HFF-Myc (cell line): ENCODE measurements at regions not wholly inside any gene's neighbourhood (a gene's known extent, or its start where the extent isn't known, plus 50 kb on each side); places are given as distances from the start of the nearest gene placed in this dataset.

Experiments
- DNase-seq: peaks from one replicate; pipeline ENCODE4 v3.0.0-alpha.2; 2011; ENCODE audit warnings: low read depth; ENCODE audit errors: extremely low read depth
- H3K4me3 ChIP-seq: replicated peaks from 2 replicates; pipeline ENCODE4 v1.5.1; 2011; ENCODE audit warnings: low read depth, mild to moderate bottlenecking, control low read depth, low read length
- TF ChIP-seq, protein P1 (sequence below): IDR thresholded peaks from 2 replicates; pipeline ENCODE4 v1.5.1; 2012; ENCODE audit warnings: mild to moderate bottlenecking, low read depth, low read length, control low read depth; ENCODE audit errors: missing control alignments

DNA sequence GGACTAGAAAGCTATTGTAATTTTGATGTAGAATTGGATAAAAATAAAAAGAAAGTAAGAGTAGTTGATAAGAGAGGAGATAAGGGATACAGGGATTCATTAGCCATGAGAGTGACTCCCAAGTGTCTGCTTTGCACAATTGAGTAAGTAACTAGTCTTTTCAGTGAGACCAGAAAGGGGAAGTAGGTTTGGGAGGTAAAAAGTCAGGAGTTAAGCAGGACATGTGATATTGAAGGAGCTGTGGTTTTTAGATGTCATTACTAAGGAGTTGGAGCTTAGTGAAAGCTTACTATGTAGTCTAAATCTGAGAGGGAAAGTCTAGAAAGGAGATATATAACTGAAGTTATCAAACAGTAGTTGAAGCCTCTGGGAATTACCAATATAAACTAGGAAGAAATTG lies 93.4 kb downstream of the SLC5A7 start:
- DNase-seq, result no peak
- TF ChIP-seq, protein P1, sequence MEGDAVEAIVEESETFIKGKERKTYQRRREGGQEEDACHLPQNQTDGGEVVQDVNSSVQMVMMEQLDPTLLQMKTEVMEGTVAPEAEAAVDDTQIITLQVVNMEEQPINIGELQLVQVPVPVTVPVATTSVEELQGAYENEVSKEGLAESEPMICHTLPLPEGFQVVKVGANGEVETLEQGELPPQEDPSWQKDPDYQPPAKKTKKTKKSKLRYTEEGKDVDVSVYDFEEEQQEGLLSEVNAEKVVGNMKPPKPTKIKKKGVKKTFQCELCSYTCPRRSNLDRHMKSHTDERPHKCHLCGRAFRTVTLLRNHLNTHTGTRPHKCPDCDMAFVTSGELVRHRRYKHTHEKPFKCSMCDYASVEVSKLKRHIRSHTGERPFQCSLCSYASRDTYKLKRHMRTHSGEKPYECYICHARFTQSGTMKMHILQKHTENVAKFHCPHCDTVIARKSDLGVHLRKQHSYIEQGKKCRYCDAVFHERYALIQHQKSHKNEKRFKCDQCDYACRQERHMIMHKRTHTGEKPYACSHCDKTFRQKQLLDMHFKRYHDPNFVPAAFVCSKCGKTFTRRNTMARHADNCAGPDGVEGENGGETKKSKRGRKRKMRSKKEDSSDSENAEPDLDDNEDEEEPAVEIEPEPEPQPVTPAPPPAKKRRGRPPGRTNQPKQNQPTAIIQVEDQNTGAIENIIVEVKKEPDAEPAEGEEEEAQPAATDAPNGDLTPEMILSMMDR, result no peak
- H3K4me3 ChIP-seq, result no peak overlapping the region

DNA sequence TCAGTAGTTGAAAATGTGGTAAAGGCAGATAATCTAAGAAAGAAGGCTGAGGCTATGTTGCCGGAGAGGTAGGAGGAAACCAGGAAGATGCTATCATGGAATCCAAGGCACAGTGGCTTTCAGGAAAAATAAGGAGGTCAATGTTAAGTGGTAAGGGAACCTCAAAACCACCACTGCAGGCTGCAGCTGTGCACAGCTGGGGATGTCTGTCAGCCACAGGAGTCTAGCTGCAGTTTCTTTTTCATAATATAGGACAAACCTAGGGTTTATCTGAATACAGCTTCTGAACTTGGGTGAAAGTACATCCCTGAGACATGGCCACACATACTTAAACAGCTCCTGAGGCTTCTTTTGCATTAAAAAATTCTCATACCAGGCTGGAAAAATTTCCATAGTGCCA lies 93.9 kb downstream of the SLC5A7 start:
- no peak overlapping the region for H3K4me3 ChIP-seq
- TF ChIP-seq, protein P1, result no peak
- no peak for DNase-seq

DNA sequence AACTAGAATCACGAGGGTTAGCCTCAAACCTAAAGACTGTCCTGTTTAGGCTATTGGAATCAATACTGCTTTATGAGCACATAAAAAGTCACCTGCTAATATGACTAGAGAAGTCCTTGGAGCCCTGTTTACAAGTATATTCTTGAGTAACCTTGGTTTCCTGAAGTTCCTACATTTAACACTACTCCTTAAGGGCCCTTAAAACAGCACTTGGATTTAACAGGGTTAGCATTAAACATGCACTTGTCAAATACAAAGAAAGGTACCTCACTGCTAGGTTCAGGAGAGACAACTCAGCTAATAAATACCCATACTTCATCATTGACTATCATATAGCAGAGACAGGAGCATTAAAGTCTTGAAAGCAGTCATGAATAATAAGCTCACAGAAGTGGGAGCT lies 96.7 kb downstream of the SLC5A7 start:
- H3K4me3 ChIP-seq, result no peak overlapping the region
- TF ChIP-seq, protein P1, result no peak
- DNase-seq, result no peak

DNA sequence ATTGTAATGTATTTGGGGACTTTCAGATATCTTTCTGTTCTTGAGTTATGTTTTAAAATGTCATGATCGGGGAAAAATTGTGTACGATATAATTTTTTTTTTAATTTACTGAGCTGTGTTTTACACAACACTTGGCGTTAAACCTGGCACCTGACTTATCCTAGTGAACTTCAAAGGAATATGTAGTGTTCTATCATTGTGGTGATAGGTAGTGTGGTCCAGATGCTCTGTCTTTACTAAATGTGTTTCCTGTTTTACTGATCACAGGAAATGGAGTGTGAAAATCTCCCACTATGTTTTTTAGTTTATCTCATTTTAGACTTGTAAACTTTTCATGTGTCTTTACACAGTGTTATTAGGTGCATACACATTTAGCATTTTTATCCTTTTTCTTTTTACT lies 98.0 kb downstream of the SLC5A7 start:
- DNase-seq, result no peak
- H3K4me3 ChIP-seq, result no peak overlapping the region
- TF ChIP-seq, protein P1, result no peak

DNA sequence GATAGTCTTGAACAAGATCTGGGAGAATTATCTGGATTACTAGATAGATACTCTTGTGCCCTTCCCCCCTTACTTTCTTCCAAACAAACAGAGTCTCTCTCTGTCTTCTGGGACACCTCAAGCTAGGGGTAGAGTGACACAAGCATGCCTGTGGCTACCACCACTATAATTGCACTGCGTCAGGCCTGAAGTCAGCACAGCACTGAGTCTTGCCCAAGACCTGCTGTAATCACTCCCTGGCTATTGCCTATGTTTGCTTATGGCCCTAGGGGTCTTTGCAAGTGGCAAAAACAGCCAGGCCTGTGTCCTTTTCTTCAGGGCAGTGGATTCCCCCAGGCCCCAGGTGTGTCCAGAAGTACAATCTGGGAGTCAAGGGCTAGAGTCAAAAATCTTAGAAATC lies 106.6 kb downstream of the SLC5A7 start:
- TF ChIP-seq, protein P1, result no peak
- no peak for DNase-seq
- H3K4me3 ChIP-seq, result no peak overlapping the region

DNA sequence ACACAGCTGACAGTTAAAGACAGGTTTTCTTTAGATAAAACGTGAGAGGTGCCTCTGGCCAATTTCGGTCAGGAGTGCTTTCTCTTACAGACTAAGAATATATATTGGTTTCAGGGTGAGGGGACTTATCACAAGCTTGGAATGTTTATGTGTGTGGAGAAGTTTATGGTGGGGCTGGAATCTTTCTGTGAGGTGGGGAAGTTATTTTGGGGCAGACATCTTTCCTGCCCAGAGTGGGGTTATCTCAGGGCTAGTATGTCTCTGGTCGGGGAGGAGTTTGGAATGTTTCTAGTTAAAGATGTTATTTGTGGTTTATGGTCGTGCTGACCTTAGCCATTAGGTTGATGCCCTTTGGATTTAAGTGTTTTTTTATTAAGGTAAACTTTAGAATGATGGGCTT lies 115.2 kb downstream of the SLC5A7 start:
- DNase-seq, result no peak
- TF ChIP-seq, protein P1, result no peak
- H3K4me3 ChIP-seq, result no peak overlapping the region

DNA sequence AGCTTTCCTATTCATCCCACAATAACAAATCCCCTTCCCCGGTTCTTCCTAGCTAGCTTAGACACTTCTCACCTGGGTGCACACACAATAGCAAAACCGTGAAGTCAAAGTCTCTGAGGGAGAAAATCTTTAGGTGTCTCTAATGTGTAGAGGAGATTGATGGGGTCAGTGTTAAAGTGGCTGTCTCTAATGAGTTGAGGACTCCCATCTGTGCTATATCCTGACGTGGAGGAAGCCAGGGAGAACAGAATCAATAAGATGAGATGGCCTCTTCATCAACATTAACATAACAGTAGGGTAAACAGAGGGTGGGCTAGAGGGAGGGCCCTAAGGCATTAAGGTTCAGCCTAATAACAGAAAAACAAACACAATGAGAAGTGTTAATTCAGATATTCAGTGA lies 120.4 kb downstream of the SLC5A7 start:
- DNase-seq, result no peak
- TF ChIP-seq, protein P1, result no peak
- H3K4me3 ChIP-seq, result no peak overlapping the region
